PC-3 (cell line): ENCODE measurements at regions not wholly inside any gene's neighbourhood (a gene's known extent, or its start where the extent isn't known, plus 50 kb on each side); places are given as distances from the start of the nearest gene placed in this dataset.

Experiments used
- ATAC-seq: fragments of 200-7000 bp; cut with Tn5 transposase; 2 replicates; pipeline ENCODE4 v1.9.1; 2020; ENCODE audit warnings: mild to moderate bottlenecking, moderate library complexity
- BruUV-seq: library from RNA; stranded (reverse); fragments of 400-500 nt; replicated peaks from 2 replicates; lab custom pipeline; 2021; lab: Mats Ljungman, UMichigan
- CTCF ChIA-PET: fragments of 300-600 bp; sonication (Branson Sonifier 250); formaldehyde crosslinking; loops from one replicate; lab custom pipeline; 2022; ENCODE audit warnings: antibody characterized with exemption; lab: Charles Lee
- POLR2A ChIA-PET: fragments of 300-600 bp; sonication (Branson Sonifier 250); formaldehyde crosslinking; loops from one replicate; lab custom pipeline; 2022; ENCODE audit warnings: antibody characterized with exemption; ENCODE audit not compliant: unreplicated experiment; lab: Charles Lee
- DNase-seq: peaks from one replicate; pipeline ENCODE4 v3.0.0-alpha.2; 2015
- H2AFZ ChIP-seq: fragments of 300-600 bp; sonication (generic); 2 replicates; pipeline ENCODE4 v1.6.0; 2016; ENCODE audit warnings: antibody characterized with exemption, low read length
- H3F3A ChIP-seq: fragments of 300-600 bp; sonication (generic); one replicate; pipeline ENCODE4 v1.6.0; 2017; ENCODE audit warnings: antibody characterized with exemption, low read length, control low read depth, mild to moderate bottlenecking; ENCODE audit not compliant: unreplicated experiment
- H3K27ac ChIP-seq: fragments of 300-600 bp; sonication (generic); 2 replicates; pipeline ENCODE4 v1.5.1; 2016; ENCODE audit warnings: mild to moderate bottlenecking, low read length
- H3K27me3 ChIP-seq: fragments of 300-600 bp; sonication (generic); 2 replicates; pipeline ENCODE4 v1.6.1; 2016; ENCODE audit warnings: low read length, mixed read lengths
- H3K36me3 ChIP-seq: fragments of 300-600 bp; sonication (generic); 2 replicates; pipeline ENCODE4 v1.6.1; 2016; ENCODE audit warnings: low read depth, mixed run types, low read length, mixed read lengths
- H3K4me1 ChIP-seq: fragments of 300-600 bp; sonication (generic); 2 replicates; pipeline ENCODE4 v1.5.1; 2016; ENCODE audit warnings: low read length; ENCODE audit not compliant: insufficient read depth
- H3K4me2 ChIP-seq: fragments of 300-600 bp; sonication (generic); 2 replicates; pipeline ENCODE4 v1.6.0; 2016; ENCODE audit warnings: low read length
- H3K4me3 ChIP-seq: fragments of 300-600 bp; sonication (generic); 2 replicates; pipeline ENCODE4 v1.5.1; 2016; ENCODE audit warnings: mild to moderate bottlenecking, low read length, mixed read lengths
- H3K79me2 ChIP-seq: fragments of 300-600 bp; sonication (generic); 2 replicates; pipeline ENCODE4 v1.6.1; 2017; ENCODE audit warnings: low read length, mixed read lengths
- H3K9ac ChIP-seq: fragments of 300-600 bp; sonication (generic); 2 replicates; pipeline ENCODE4 v1.6.0; 2016; ENCODE audit warnings: mild to moderate bottlenecking, low read length
- H3K9me2 ChIP-seq: fragments of 300-600 bp; sonication (generic); replicated peaks from 2 replicates; pipeline ENCODE4 v1.6.1; 2016; ENCODE audit warnings: mixed run types, low read length, mixed read lengths
- H3K9me3 ChIP-seq: fragments of 300-600 bp; sonication (generic); 2 replicates; pipeline ENCODE4 v1.6.1; 2016; ENCODE audit warnings: low read length, mixed read lengths
- H4K20me1 ChIP-seq: fragments of 300-600 bp; sonication (generic); 2 replicates; pipeline ENCODE4 v1.6.1; 2016; ENCODE audit warnings: low read length, mixed read lengths
- CTCF ChIP-seq: fragments of 300-600 bp; sonication (generic); conservative IDR thresholded peaks from 2 replicates; pipeline ENCODE4 v1.5.1; 2017; ENCODE audit warnings: antibody characterized with exemption, low read depth, mild to moderate bottlenecking, low read length
- EZH2 ChIP-seq: fragments of 300-600 bp; sonication (generic); IDR thresholded peaks from one replicate; pipeline ENCODE4 v1.6.1; 2017; ENCODE audit warnings: antibody characterized with exemption, mild to moderate bottlenecking, low read length; ENCODE audit not compliant: unreplicated experiment
- EZH2phosphoT487 ChIP-seq: fragments of 300-600 bp; sonication (generic); IDR thresholded peaks from 2 replicates; pipeline ENCODE4 v1.6.1; 2018; ENCODE audit warnings: mild to moderate bottlenecking, antibody characterized with exemption, low read length, borderline replicate concordance
- intact Hi-C: fragments of 100-400 bp; cut with micrococcal nuclease; formaldehyde crosslinking; loops from 2 replicates; pipeline ENCODE4 v1.9.0; 2023

DNA sequence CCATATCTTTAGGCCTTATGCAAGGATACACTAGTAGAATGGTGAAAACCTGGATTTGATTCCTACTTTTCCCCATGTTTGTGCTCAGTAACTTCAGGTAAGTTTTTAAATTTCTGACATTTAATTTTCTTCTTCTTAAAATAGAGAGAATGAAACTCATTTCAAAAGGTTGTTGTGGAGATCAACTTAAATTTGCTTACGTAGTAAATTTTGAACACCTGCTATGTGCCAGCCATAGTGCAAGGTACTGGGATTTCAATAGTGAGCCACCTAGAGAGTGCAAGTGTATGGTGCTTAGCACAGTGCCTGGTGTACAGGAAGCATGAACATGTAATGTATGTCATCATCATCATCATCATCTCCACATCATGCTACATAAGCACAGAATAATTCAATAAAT, 73.6 kb upstream of the SMIM36 start:
- no peak overlapping the region for H3K4me3 ChIP-seq
- H3K9me3 ChIP-seq = no peaks in the 10 kb centered on the region
- no peak overlapping the region for H3K9ac ChIP-seq
- no peaks in the 10 kb centered on the region for H4K20me1 ChIP-seq
- no peak overlapping the region for H2AFZ ChIP-seq
- no peak for DNase-seq
- no TSS peak for BruUV-seq
- CTCF ChIA-PET = interaction anchor here (1.0 kb wide), 1 partner anchor 17 kb away, joined by 5 read pairs; no protein-coding TSS in a partner anchor
- peaks cover 19% of the 10 kb centered on the region for H3K4me1 ChIP-seq
- H3K9me2 ChIP-seq = no peaks in the 10 kb centered on the region
- no peak for ATAC-seq
- no peaks in the 10 kb centered on the region for H3F3A ChIP-seq
- H3K36me3 ChIP-seq = no peaks in the 10 kb centered on the region
- H3K27ac ChIP-seq = no peak overlapping the region
- no peak overlapping the region for H3K4me2 ChIP-seq
- no peaks in the 10 kb centered on the region for H3K79me2 ChIP-seq
- intact Hi-C loops = loop anchor here (1.0 kb wide), 2 partner anchors 36 to 58 kb away; no protein-coding TSS in a partner anchor
- TF ChIP-seq EZH2phosphoT487 = no peak
- no peak for TF ChIP-seq CTCF
- no peak for TF ChIP-seq EZH2
- POLR2A ChIA-PET = no interaction called here
- H3K27me3 ChIP-seq = no peaks in the 10 kb centered on the region

GRCh38 chr17:55584055-55584685, 72.9 kb upstream of the SMIM36 start:
- Histone ChIP-seq H3K9me3 (no peaks in the 10 kb centered on the region), H3F3A (no peaks in the 10 kb centered on the region), H4K20me1 (no peaks in the 10 kb centered on the region), H3K79me2 (no peaks in the 10 kb centered on the region), H3K9ac (no peak overlapping the region), H3K9me2 (no peaks in the 10 kb centered on the region), H2AFZ (no peak overlapping the region), H3K4me3 (no peak overlapping the region), H3K4me1 (peaks cover 19% of the 10 kb centered on the region), H3K36me3 (no peaks in the 10 kb centered on the region), H3K4me2 (peak overlapping the region; percentile 24; the same call in 1 of the 2 replicates), H3K27me3 (no peaks in the 10 kb centered on the region), H3K27ac (no peak overlapping the region)
- no TSS peak for BruUV-seq
- POLR2A ChIA-PET = no interaction called here
- TF ChIP-seq CTCF (no peak), EZH2 (no peak), EZH2phosphoT487 (no peak)
- peak; percentile 65 for DNase-seq
- CTCF ChIA-PET = no interaction called here
- peak; percentile 35 for ATAC-seq
- intact Hi-C loops = no loop called here

- Histone ChIP-seq H3F3A (no peaks in the 10 kb centered on the region), H4K20me1 (no peaks in the 10 kb centered on the region), H3K27ac (no peak overlapping the region), H3K9ac (no peak overlapping the region), H3K27me3 (no peaks in the 10 kb centered on the region), H3K4me2 (no peak overlapping the region), H3K36me3 (no peaks in the 10 kb centered on the region), H3K79me2 (no peaks in the 10 kb centered on the region), H3K4me1 (peaks cover 19% of the 10 kb centered on the region), H2AFZ (no peak overlapping the region), H3K4me3 (no peak overlapping the region), H3K9me3 (no peaks in the 10 kb centered on the region), H3K9me2 (no peaks in the 10 kb centered on the region)
- BruUV-seq = no TSS peak
- intact Hi-C loops = no loop called here
- ChIA-PET CTCF (no interaction called here), POLR2A (no interaction called here)
- DNase-seq (peak; percentile 15), ATAC-seq (no peak; the same call in 1 of the 2 replicates)
- no peak for TF ChIP-seq CTCF
- no peak for TF ChIP-seq EZH2
- no peak for TF ChIP-seq EZH2phosphoT487
Observed at GRCh38 chr17:55582897-55583296, 71.6 kb upstream of the SMIM36 start.
